Loucy (cell line): ENCODE measurements at regions not wholly inside any gene's neighbourhood (a gene's known extent, or its start where the extent isn't known, plus 50 kb on each side); places are given as distances from the start of the nearest gene placed in this dataset.

Source experiments
- EZH2phosphoT487 ChIP-seq: fragments of 200-600 bp; IDR thresholded peaks from 2 replicates; pipeline ENCODE4 v1.6.1; 2018; ENCODE audit warnings: antibody characterized with exemption, mild to moderate bottlenecking, moderate library complexity, borderline replicate concordance
- TF ChIP-seq, protein P1 (sequence below): fragments of 200-600 bp; sonication (generic); conservative IDR thresholded peaks from 2 replicates; pipeline ENCODE4 v1.5.1; 2014; ENCODE audit warnings: mild to moderate bottlenecking, antibody characterized with exemption, low read length

- TF ChIP-seq, protein P1, sequence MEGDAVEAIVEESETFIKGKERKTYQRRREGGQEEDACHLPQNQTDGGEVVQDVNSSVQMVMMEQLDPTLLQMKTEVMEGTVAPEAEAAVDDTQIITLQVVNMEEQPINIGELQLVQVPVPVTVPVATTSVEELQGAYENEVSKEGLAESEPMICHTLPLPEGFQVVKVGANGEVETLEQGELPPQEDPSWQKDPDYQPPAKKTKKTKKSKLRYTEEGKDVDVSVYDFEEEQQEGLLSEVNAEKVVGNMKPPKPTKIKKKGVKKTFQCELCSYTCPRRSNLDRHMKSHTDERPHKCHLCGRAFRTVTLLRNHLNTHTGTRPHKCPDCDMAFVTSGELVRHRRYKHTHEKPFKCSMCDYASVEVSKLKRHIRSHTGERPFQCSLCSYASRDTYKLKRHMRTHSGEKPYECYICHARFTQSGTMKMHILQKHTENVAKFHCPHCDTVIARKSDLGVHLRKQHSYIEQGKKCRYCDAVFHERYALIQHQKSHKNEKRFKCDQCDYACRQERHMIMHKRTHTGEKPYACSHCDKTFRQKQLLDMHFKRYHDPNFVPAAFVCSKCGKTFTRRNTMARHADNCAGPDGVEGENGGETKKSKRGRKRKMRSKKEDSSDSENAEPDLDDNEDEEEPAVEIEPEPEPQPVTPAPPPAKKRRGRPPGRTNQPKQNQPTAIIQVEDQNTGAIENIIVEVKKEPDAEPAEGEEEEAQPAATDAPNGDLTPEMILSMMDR = no peak
- no peak for TF ChIP-seq EZH2phosphoT487
These were observed 294.2 kb upstream of the FOXF1 start for GRCh38 chr16:86215979-86216585.
